Esophagus muscularis mucosa (tissue), 3 donors: ENCODE measurements at regions not wholly inside any gene's neighbourhood (a gene's known extent, or its start where the extent isn't known, plus 50 kb on each side); places are given as distances from the start of the nearest gene placed in this dataset.
"Not testable (repeated sequence)": the region's sequence is repeated elsewhere in the genome, so short reads cannot be mapped to it uniquely, and the experiment has no call there.

Experiments used
- CTCF ChIP-seq, 3 experiments: fragments of 200-600 bp in 2 of 3; fragments of 450-650 bp in 1 of 3; sonication (generic) in 2 of 3; IDR thresholded peaks; one replicate each; pipeline ENCODE4 v1.5.1; 2017 to 2019; ENCODE audit warnings: antibody characterized with exemption in 3 of 3, mild to moderate bottlenecking in 2 of 3, moderate library complexity in 1 of 3
- POLR2A ChIP-seq: fragments of 450-650 bp; IDR thresholded peaks from one replicate; pipeline ENCODE4 v1.6.1; 2017; ENCODE audit warnings: antibody characterized with exemption, moderate library complexity, mild to moderate bottlenecking, low read depth

- TF ChIP-seq POLR2A; CTCF (IDR thresholded peaks at IDR 0.05): not testable (repeated sequence)
These were observed 66.4 kb upstream of the METTL9 start for GRCh38 chr16:21532996-21533395.
